ENCODE measurements at regions not wholly inside any gene's neighbourhood (a gene's known extent, or its start where the extent isn't known, plus 50 kb on each side); places are given as distances from the start of the nearest gene placed in this dataset.

DNA sequence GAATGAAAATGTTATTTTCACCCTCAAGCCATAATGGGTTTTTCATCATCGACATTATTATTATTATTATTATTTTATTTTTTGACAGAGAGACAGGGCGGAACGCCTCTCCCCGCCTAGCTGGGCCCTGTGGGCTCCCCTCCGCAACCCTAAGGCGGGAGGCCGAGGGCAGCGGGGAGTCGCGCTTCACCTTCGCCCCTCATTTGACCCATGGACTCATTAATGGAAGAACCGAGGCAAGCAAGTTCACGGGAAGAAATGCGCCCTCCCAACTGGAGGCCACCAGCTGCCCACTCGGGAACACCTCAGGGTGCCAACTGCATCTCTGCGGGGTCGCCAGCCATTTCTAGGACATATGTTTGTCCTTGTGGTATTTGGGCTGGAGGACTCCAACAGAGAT is 115.3 kb upstream of the KIRREL3 start:
- Mint-ChIP-seq H3K36me3 (ENCODE audit: low read depth) (no peaks in the 10 kb centered on the region), H3K4me1 (ENCODE audit: low read depth) (no peaks in the 10 kb centered on the region), H3K27me3 (ENCODE audit: insufficient read depth) (no peaks in the 10 kb centered on the region), H3K4me3 (no peak overlapping the region), H3K9me3 (no peaks in the 10 kb centered on the region), H3K27ac (no peak overlapping the region)
- no peak for DNase-seq (ENCODE audit: low spot score)
- intact Hi-C loops (cut with micrococcal nuclease) = no loop called here

DNA sequence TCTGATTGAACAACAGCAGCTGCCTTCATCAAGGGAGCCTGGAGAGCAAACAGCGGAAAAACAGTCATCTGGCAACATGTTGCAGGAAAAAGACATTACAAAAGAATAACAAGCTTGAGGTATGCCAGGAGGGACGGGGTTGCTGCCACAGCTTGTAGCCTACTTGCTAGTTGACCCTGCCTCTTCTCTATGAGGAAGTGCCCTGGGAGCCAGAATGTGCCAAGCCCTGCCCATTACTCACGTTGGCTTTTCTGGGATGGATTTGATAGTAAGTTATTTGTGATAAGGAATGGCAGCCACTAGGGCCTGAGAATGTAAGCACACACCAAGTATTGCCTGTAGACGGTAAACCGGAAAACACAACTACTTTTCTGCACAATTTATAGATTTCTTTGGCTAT is 113.5 kb upstream of the KIRREL3 start:
- H3K4me1 Mint-ChIP-seq (ENCODE audit: low read depth) = no peaks in the 10 kb centered on the region
- H3K27ac Mint-ChIP-seq = no peak overlapping the region
- H3K27me3 Mint-ChIP-seq (ENCODE audit: insufficient read depth) = no peaks in the 10 kb centered on the region
- intact Hi-C loops (cut with micrococcal nuclease) = no loop called here
- no peaks in the 10 kb centered on the region for H3K36me3 Mint-ChIP-seq (ENCODE audit: low read depth)
- no peaks in the 10 kb centered on the region for H3K9me3 Mint-ChIP-seq
- no peak for DNase-seq (ENCODE audit: low spot score)
- H3K4me3 Mint-ChIP-seq = no peak overlapping the region

DNA sequence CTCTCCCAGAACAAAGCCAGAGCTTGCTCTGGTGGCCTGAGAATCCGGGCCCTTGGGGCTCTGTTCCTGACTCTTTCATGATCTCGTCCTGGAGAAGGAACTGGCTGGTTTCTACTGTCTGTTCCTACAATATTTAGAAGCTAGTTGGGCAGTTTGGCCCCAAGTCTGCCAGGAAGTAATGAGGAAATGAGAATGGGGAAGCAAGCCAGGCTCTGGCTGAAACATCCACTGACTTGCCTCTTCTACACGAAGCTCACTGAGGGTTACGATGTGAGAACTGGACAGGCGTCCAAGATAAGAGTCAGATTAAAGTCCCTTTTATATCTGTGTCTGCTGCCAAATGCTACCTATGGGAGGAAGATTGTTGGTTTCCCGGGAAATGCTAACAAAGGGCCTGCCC is 110.0 kb upstream of the KIRREL3 start:
- H3K27ac Mint-ChIP-seq = no peak overlapping the region
- H3K36me3 Mint-ChIP-seq (ENCODE audit: low read depth) = no peaks in the 10 kb centered on the region

DNA sequence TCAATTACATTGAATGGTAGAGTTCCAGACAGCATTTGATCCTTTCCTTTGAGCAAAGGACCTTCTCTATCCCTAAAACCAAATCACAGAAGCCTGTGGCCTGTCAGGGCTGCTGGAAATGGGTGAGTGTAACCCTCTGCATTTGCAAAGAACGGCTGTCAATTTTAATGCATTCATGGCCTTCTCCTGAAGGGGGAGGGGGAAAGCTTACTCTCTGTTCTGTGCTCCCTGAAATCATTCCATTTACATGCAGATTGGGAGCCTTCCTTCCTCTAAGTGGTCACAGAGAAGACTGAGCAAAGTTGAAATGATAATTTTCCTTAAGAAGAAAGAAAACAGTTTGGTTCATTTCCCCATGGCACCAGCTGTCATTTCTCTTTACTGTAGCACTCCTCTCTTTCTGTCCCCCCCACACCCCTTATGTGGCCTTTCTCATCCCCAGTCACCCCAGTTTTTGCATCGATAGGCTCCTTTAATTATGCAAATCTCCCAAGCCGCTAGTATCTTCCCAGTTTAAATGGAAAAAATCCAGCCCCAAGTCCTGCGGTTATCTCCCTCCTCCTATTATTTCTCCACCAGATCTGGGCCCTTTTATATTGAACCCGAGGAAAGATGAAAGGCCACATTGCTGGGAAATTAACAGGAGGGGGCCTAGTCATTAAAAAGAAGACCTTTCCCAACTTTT is 109.4 kb upstream of the KIRREL3 start:
- no peaks in the 10 kb centered on the region for H3K4me1 Mint-ChIP-seq (ENCODE audit: low read depth)
- no peaks in the 10 kb centered on the region for H3K36me3 Mint-ChIP-seq (ENCODE audit: low read depth)
- no peak for DNase-seq (ENCODE audit: low spot score)
- H3K27ac Mint-ChIP-seq = no peak overlapping the region
- H3K4me3 Mint-ChIP-seq = no peak overlapping the region
- H3K27me3 Mint-ChIP-seq (ENCODE audit: insufficient read depth) = no peaks in the 10 kb centered on the region
- H3K9me3 Mint-ChIP-seq = no peaks in the 10 kb centered on the region
- intact Hi-C loops (cut with micrococcal nuclease) = no loop called here

More for the DNA sequence above, 110.0 kb upstream of the KIRREL3 start:
- no peaks in the 10 kb centered on the region for H3K27me3 Mint-ChIP-seq (ENCODE audit: insufficient read depth)
- H3K9me3 Mint-ChIP-seq = no peaks in the 10 kb centered on the region
- DNase-seq (ENCODE audit: low spot score) = no peak
- intact Hi-C loops (cut with micrococcal nuclease) = no loop called here
- no peak overlapping the region for H3K4me3 Mint-ChIP-seq
- no peaks in the 10 kb centered on the region for H3K4me1 Mint-ChIP-seq (ENCODE audit: low read depth)

DNA sequence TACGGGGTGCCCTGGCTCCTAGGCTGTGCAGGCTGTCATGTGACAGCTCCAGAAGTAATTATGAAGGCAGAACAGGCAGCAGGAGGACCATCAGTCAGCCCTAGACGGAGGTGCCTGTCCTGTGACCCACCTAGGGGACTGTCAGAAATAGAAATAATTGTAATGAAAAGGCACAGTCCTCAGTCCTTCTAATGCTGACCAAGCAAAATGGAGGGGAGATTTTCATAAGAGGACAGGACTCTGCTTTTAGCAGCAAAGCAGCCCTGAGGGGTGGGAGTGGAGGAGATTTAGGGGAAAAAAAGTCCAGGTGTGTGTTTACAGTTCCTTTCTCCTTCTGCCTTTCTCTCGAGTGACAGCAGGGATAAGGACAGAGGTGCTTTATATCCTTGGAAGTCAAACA is 108.3 kb upstream of the KIRREL3 start:
- Mint-ChIP-seq H3K4me3 (no peak overlapping the region), H3K27me3 (ENCODE audit: insufficient read depth) (no peaks in the 10 kb centered on the region), H3K27ac (no peak overlapping the region), H3K36me3 (ENCODE audit: low read depth) (no peaks in the 10 kb centered on the region), H3K9me3 (no peaks in the 10 kb centered on the region), H3K4me1 (ENCODE audit: low read depth) (no peaks in the 10 kb centered on the region)
- no peak for DNase-seq (ENCODE audit: low spot score)
- intact Hi-C loops (cut with micrococcal nuclease) = no loop called here

DNA sequence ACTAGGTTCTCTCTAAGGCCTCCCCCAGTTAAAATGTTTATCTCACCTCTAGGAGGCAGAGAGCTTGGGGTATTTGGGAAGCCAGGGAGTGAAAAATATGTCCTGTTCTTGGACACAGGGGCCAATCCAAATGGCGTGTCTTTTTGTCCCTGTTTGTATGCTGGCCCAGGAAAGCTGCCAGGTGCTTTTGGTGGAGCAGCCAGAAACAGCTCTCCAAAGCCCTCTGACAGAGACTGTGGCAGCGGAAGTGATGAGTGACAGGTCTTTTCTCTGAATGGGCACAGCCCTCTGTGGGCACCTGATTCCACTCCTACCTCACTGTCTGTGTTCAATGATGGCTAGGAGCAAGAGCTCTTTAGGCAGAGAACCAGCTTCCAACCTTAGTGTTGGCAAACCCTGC is 106.4 kb upstream of the KIRREL3 start:
- DNase-seq (ENCODE audit: low spot score) = no peak
- no peaks in the 10 kb centered on the region for H3K4me1 Mint-ChIP-seq (ENCODE audit: low read depth)
- H3K36me3 Mint-ChIP-seq (ENCODE audit: low read depth) = no peaks in the 10 kb centered on the region
- intact Hi-C loops (cut with micrococcal nuclease) = no loop called here
- no peaks in the 10 kb centered on the region for H3K9me3 Mint-ChIP-seq
- no peak overlapping the region for H3K27ac Mint-ChIP-seq
- no peaks in the 10 kb centered on the region for H3K27me3 Mint-ChIP-seq (ENCODE audit: insufficient read depth)
- no peak overlapping the region for H3K4me3 Mint-ChIP-seq

DNA sequence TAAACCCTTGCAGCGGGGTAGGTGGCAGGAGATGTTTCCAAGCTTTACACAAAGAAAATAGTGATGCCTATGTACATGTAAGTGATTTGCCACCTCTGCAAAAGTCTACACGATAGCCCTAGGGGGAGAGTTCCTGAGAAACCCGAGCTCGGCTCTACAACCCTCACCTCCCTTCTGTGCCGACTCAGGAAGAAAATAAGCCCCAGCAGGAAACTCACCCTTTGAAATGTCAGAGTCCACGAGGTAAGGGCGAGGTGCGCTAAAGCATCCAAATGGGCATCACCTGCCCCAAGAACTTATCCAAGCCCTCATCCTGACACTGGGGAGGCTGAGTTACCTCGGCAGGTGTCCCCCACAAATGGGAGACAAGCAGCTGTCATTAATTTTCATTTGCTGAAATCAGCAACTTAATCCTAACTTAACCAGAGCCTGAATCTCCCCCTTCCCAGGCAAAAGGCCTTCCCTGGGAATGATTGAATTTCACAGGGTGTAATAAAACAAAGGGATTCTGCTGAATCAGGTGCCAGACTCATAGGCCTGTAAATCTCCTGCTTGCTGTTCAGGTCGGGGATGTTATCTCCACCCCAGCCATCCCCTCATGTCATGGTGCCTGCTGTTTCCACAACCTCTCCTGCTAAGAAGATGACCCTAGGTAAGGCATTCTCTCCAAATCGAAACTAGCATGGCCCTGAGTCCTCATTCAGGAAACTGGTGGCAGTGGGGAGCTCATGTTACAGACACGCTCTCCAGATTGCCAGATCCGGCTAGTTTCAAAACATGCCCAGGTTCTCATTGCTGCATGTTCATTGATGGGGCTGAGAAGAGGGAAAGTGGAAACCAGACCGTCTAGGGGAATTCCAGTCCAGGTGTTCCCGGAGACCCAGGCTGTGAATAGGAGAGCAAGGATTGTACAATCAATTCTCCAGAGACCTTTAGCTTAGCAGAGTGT is 105.3 kb upstream of the KIRREL3 start:
- H3K27ac Mint-ChIP-seq = no peak overlapping the region
- H3K4me1 Mint-ChIP-seq (ENCODE audit: low read depth) = no peaks in the 10 kb centered on the region

DNA sequence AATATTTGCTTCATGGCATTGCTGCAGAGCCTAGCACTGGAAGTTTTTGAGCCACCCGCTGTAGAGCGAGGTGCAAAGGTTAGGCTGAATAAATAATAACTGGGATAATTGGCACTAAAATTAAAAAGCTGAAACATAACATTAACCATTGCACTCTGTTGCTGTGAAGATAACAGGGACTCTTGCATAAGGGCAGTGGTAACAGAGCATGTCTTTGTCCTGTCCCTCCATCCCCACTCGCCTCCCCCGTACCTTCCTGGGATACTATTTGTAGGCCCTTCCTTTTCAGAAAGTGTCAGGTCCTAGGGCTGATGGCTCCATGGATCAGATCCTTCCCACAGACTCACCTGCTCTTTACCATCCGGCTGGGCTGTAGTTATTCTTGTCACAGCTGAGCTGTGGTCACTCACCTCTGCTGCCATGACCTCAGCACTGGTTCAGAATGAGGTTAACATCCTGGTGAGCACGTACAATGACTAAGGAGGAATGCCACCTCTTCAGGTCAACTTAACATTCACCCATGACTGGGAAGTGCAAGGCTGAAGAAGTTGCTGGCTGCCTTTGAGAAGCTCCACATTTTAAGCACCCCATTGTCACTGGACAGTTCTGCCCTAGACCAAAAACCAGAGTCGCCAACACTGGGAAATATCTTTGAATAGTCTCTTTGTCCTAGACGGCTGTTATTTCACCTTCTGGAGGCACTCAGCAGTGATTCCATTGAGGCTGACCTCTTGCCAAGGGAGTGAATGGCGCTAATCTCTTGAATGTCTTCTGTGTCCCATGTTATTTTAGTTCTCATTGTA is 103.2 kb upstream of the KIRREL3 start:
- Mint-ChIP-seq H3K4me1 (ENCODE audit: low read depth) (no peaks in the 10 kb centered on the region), H3K9me3 (no peaks in the 10 kb centered on the region), H3K27ac (no peak overlapping the region), H3K27me3 (ENCODE audit: insufficient read depth) (no peaks in the 10 kb centered on the region), H3K36me3 (ENCODE audit: low read depth) (no peaks in the 10 kb centered on the region), H3K4me3 (no peak overlapping the region)
- intact Hi-C loops (cut with micrococcal nuclease) = no loop called here
- no peak for DNase-seq (ENCODE audit: low spot score)

More for the DNA sequence above, 105.3 kb upstream of the KIRREL3 start:
- Mint-ChIP-seq H3K4me3 (no peak overlapping the region), H3K27me3 (ENCODE audit: insufficient read depth) (no peaks in the 10 kb centered on the region), H3K36me3 (ENCODE audit: low read depth) (no peaks in the 10 kb centered on the region), H3K9me3 (no peaks in the 10 kb centered on the region)
- no peak for DNase-seq (ENCODE audit: low spot score)
- intact Hi-C loops (cut with micrococcal nuclease) = no loop called here

DNA sequence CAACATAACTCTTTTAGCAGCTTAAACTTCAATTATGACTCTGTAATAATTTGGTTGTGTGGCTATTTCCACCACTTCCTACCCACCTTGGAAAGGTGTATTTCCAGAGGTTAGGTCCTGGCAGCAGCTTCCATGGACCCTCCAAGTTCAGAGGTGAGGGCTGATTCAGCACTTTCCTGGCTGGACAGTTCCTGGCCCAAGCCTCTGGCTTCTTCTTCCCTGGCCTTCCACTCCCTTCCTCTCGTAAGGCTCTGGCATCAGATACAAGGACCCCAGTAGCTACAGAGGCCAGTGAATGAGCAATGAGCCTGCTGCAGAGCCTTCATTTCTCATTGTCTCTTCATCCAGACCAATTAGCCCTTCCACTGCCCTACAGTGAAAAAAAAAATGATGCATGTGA is 98.1 kb upstream of the KIRREL3 start:
- H3K4me1 Mint-ChIP-seq (ENCODE audit: low read depth) = no peaks in the 10 kb centered on the region
- no peak overlapping the region for H3K4me3 Mint-ChIP-seq
- no peaks in the 10 kb centered on the region for H3K36me3 Mint-ChIP-seq (ENCODE audit: low read depth)
- intact Hi-C loops (cut with micrococcal nuclease) = no loop called here
- H3K27me3 Mint-ChIP-seq (ENCODE audit: insufficient read depth) = no peaks in the 10 kb centered on the region
- no peak for DNase-seq (ENCODE audit: low spot score)
- H3K27ac Mint-ChIP-seq = no peak overlapping the region
- no peaks in the 10 kb centered on the region for H3K9me3 Mint-ChIP-seq

DNA sequence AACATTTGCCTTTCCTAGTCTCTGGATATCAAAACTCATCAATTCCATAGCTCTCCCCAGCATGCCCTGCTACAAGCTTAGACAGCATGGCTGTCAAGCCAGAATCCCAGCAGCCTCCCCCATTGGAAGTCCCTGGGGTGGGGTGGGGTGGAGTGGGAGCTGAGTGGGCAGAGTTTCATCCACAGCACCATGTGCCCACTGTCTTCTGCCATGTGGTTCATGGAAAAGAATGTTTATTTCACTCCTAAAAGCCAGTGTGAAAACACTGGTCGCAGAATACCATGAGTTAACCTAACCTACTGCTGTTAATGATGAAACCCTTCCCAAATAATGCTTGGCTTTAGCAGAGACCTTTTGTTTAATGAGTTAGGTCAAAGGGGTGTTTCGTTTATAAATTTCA is 80.2 kb upstream of the KIRREL3 start:
- no peak for DNase-seq (ENCODE audit: low spot score)
- intact Hi-C loops (cut with micrococcal nuclease) = no loop called here
- H3K4me1 Mint-ChIP-seq (ENCODE audit: low read depth) = no peaks in the 10 kb centered on the region
- H3K36me3 Mint-ChIP-seq (ENCODE audit: low read depth) = no peaks in the 10 kb centered on the region
- no peaks in the 10 kb centered on the region for H3K27me3 Mint-ChIP-seq (ENCODE audit: insufficient read depth)
- H3K4me3 Mint-ChIP-seq = no peak overlapping the region
- H3K27ac Mint-ChIP-seq = no peak overlapping the region
- H3K9me3 Mint-ChIP-seq = no peaks in the 10 kb centered on the region

DNA sequence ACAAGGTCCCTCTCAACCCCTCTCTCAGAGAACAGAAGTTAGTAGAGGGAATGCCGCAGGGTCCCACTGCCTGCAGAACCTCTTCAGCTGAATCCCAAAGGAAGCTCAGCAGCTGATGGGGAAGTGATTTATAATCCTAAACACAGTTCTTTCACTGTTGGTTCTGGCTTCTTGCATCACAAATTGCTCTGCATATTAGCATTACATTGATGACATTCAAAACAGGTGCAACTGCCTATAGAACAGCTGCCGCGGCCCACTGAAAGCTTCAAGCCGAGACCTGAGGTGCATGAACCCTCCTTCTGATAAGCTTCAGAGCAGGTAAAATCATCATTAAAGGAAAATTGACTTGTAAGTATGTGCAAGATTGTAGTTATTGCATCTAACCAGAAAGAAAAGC is 75.2 kb upstream of the KIRREL3 start:
- Mint-ChIP-seq H3K9me3 (no peaks in the 10 kb centered on the region), H3K36me3 (ENCODE audit: low read depth) (no peaks in the 10 kb centered on the region), H3K4me3 (no peak overlapping the region), H3K4me1 (ENCODE audit: low read depth) (no peaks in the 10 kb centered on the region), H3K27ac (no peak overlapping the region), H3K27me3 (ENCODE audit: insufficient read depth) (no peaks in the 10 kb centered on the region)
- intact Hi-C loops (cut with micrococcal nuclease) = no loop called here
- DNase-seq (ENCODE audit: low spot score) = no peak

DNA sequence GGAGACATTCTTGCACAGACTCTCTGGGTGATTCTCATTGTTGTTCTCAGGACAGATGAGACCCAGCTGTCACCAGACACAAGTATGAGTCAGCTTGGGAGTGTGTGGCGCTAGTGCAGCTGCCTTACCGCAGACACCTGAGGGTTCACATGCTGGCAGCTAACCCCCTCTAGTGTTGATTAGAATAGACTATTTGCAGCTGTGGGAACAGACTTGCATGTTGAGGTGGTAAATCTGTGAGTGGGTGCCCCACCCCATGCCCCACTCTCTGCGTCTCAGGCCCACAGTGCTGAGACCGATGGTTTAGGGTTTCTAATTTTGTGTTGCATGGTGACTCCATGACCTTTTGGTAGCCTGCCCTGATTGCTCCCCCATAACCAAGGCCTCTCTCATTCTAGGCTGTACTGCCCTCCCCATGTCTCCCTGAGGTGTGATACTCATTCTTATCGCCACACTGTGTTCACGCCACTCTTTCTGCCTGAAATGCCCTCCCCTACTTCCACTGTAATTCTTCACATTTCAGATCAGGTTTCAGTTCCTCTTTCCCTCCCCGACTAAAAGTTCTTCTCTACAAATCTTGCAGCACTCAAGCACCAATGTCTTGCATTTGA is 73.7 kb upstream of the KIRREL3 start:
- no peaks in the 10 kb centered on the region for H3K4me1 Mint-ChIP-seq (ENCODE audit: low read depth)
- no peaks in the 10 kb centered on the region for H3K36me3 Mint-ChIP-seq (ENCODE audit: low read depth)
- no peaks in the 10 kb centered on the region for H3K9me3 Mint-ChIP-seq
- no peaks in the 10 kb centered on the region for H3K27me3 Mint-ChIP-seq (ENCODE audit: insufficient read depth)
- intact Hi-C loops (cut with micrococcal nuclease) = no loop called here
- H3K27ac Mint-ChIP-seq = no peak overlapping the region
- no peak overlapping the region for H3K4me3 Mint-ChIP-seq
- no peak for DNase-seq (ENCODE audit: low spot score)

Measured in activated T-helper 1 cell treated with anti-CD3 and anti-CD28 coated beads, Interleukin-12 subunit alpha, Interleukin-12 subunit beta, Interleukin-2, Interleukin-4 antibody, amounts not matched to agents 30 ng/mL and 10 ng/mL and 1 ng/mL, durations not matched to agents 14 hours and 24 hours and 36 hours (primary cell).